Endothelial cell of umbilical vein (primary cell): ENCODE measurements at regions not wholly inside any gene's neighbourhood (a gene's known extent, or its start where the extent isn't known, plus 50 kb on each side); places are given as distances from the start of the nearest gene placed in this dataset.

ENCODE experiments used
- BruUV-seq: library from RNA; stranded (reverse); fragments of 400-500 nt; replicated peaks from 2 replicates; lab custom pipeline; 2021; lab: Mats Ljungman, UMichigan
- CTCF ChIA-PET: fragments of 300-600, 350-600 bp; sonication (Branson Sonifier 250); formaldehyde crosslinking; loops from one replicate; lab custom pipeline; 2021; ENCODE audit warnings: antibody characterized with exemption, inconsistent platforms; lab: Charles Lee
- POLR2A ChIA-PET: fragments of 300-600, 350-600 bp; sonication (Branson Sonifier 250); formaldehyde crosslinking; loops from one replicate; lab custom pipeline; 2021; ENCODE audit warnings: antibody characterized with exemption, inconsistent platforms; lab: Charles Lee
- DNase-seq: peaks from one replicate; pipeline ENCODE4 v3.0.0-alpha.2; 2011; ENCODE audit warnings: low read depth, low spot score
- FAIRE-seq: peaks from 2 replicates; lab custom pipeline; 2011; peaks lifted over from hg19 to GRCh38; lab: Jason Lieb, UNC
- H2AFZ ChIP-seq: 2 replicates; pipeline ENCODE4 v1.6.0; 2012; ENCODE audit warnings: low read depth, low read length, control low read depth, inconsistent platforms
- H3K27ac ChIP-seq: 2 replicates; pipeline ENCODE4 v1.5.1; 2011; ENCODE audit warnings: low read depth, mild to moderate bottlenecking, control low read depth, low read length, moderate library complexity; ENCODE audit not compliant: insufficient read depth
- H3K27me3 ChIP-seq, 2 experiments: 2 replicates each; pipeline versions ENCODE4 v1.6.0 to v1.6.1; 2011; ENCODE audit warnings: low read length in 2 of 2, mixed read lengths in 1 of 2; ENCODE audit not compliant: control insufficient read depth in 2 of 2, insufficient read depth in 2 of 2
- H3K36me3 ChIP-seq, 2 experiments: 2 replicates in 1 of 2; 3 replicates in 1 of 2; pipeline ENCODE4 v1.5.1; 2011; ENCODE audit warnings: low read length in 2 of 2, mild to moderate bottlenecking in 1 of 2, moderate library complexity in 1 of 2; ENCODE audit not compliant: control insufficient read depth in 2 of 2, insufficient read depth in 2 of 2; ENCODE audit errors: extremely low read depth in 1 of 2
- H3K4me1 ChIP-seq: 3 replicates; pipeline ENCODE4 v1.5.1; 2011; ENCODE audit warnings: mild to moderate bottlenecking, low read length; ENCODE audit not compliant: control insufficient read depth, insufficient read depth; ENCODE audit errors: extremely low read depth
- H3K4me2 ChIP-seq: 2 replicates; pipeline ENCODE4 v1.6.1; 2011; ENCODE audit warnings: low read length, control low read depth, mixed read lengths; ENCODE audit not compliant: insufficient read depth
- H3K4me3 ChIP-seq, 3 experiments: fragments of 200-600 bp in 1 of 3; sonication (generic), shearing (Covaris generic) in 1 of 3; replicated peaks in 1 of 3; 2 replicates each; pipeline ENCODE4 v1.5.1; 2011 to 2016; ENCODE audit warnings: control low read depth in 3 of 3, low read length in 3 of 3, mild to moderate bottlenecking in 2 of 3, inconsistent platforms in 1 of 3, low read depth in 1 of 3, moderate library complexity in 1 of 3; ENCODE audit not compliant: insufficient read depth in 1 of 3
- H3K79me2 ChIP-seq: 2 replicates; pipeline ENCODE4 v1.6.0; 2012; ENCODE audit warnings: low read length, inconsistent platforms; ENCODE audit not compliant: control insufficient read depth, insufficient read depth
- H3K9ac ChIP-seq: replicated peaks from 2 replicates; pipeline ENCODE3; 2011; ENCODE audit warnings: low read length, control low read depth; ENCODE audit not compliant: insufficient read depth; ENCODE audit errors: extremely low read depth
- H3K9me1 ChIP-seq: replicated peaks from 3 replicates; pipeline ENCODE4 v1.6.0; 2011; ENCODE audit warnings: mild to moderate bottlenecking, low read length; ENCODE audit not compliant: control insufficient read depth, insufficient read depth; ENCODE audit errors: extremely low read depth
- H3K9me3 ChIP-seq: replicated peaks from 2 replicates; pipeline ENCODE4 v1.5.1; 2012; ENCODE audit warnings: low read length, inconsistent platforms; ENCODE audit not compliant: control insufficient read depth, insufficient read depth
- H4K20me1 ChIP-seq: replicated peaks from 2 replicates; pipeline ENCODE3; 2011; ENCODE audit warnings: mild to moderate bottlenecking, low read length; ENCODE audit not compliant: control insufficient read depth, insufficient read depth; ENCODE audit errors: extremely low read depth
- EZH2 ChIP-seq: IDR thresholded peaks from 2 replicates; pipeline ENCODE4 v1.6.1; 2012; ENCODE audit warnings: borderline replicate concordance, low read depth, mild to moderate bottlenecking, moderate library complexity, low read length, inconsistent platforms; ENCODE audit not compliant: severe bottlenecking
- FOS ChIP-seq: IDR thresholded peaks from 2 replicates; pipeline ENCODE4 v1.6.1; 2011; ENCODE audit warnings: mild to moderate bottlenecking, low read length, moderate library complexity, borderline replicate concordance; ENCODE audit not compliant: insufficient read depth
- GATA2 ChIP-seq: IDR thresholded peaks from 2 replicates; pipeline ENCODE4 v1.7.0; 2011; ENCODE audit warnings: low read depth, mild to moderate bottlenecking, moderate library complexity, mixed read lengths, low read length; ENCODE audit not compliant: insufficient read length, insufficient read depth
- JUN ChIP-seq: IDR thresholded peaks from 2 replicates; pipeline ENCODE4 v1.6.1; 2011; ENCODE audit warnings: borderline replicate concordance, low read depth; ENCODE audit not compliant: insufficient read length, insufficient read depth
- MYC ChIP-seq: IDR thresholded peaks from one replicate; pipeline ENCODE4 v1.6.1; 2011; ENCODE audit warnings: mild to moderate bottlenecking, low read depth, low read length
- POLR2A ChIP-seq: IDR thresholded peaks from 2 replicates; pipeline ENCODE4 v1.6.1; 2012; ENCODE audit warnings: low read depth, mild to moderate bottlenecking, control low read depth, low read length
- POLR2AphosphoS5 ChIP-seq: IDR thresholded peaks from 2 replicates; pipeline ENCODE4 v1.6.1; 2012; ENCODE audit warnings: low read depth, mild to moderate bottlenecking, control low read depth, low read length, moderate library complexity; ENCODE audit not compliant: insufficient read depth
- dilution Hi-C: fragments of 300-500 bp; cut with MboI; formaldehyde crosslinking; loops from one replicate; pipeline ENCODE4 v1.15.0; 2019; ENCODE audit warnings: low sequenced_read_pairs; ENCODE audit not compliant: extremely low pct_ligation_motif_present
- intact Hi-C: fragments of 100-400 bp; cut with micrococcal nuclease; formaldehyde crosslinking; loops from one replicate; pipeline ENCODE4 v1.10.0; 2022
- TF ChIP-seq, protein P1 (sequence below): IDR thresholded peaks from 2 replicates; pipeline ENCODE4 v1.6.1; 2011; ENCODE audit not compliant: insufficient read depth, insufficient read length
- TF ChIP-seq, protein P2 (sequence below), 2 donors: IDR thresholded peaks; 1 replicate in 1 of 2; 2 replicates in 1 of 2; pipeline ENCODE4 v1.5.1; 2011; ENCODE audit warnings: low read length in 2 of 2, mild to moderate bottlenecking in 2 of 2, moderate library complexity in 2 of 2, control low read depth in 1 of 2, inconsistent platforms in 1 of 2, low read depth in 1 of 2; ENCODE audit not compliant: insufficient read depth in 1 of 2; ENCODE audit errors: extremely low read depth in 1 of 2

DNA sequence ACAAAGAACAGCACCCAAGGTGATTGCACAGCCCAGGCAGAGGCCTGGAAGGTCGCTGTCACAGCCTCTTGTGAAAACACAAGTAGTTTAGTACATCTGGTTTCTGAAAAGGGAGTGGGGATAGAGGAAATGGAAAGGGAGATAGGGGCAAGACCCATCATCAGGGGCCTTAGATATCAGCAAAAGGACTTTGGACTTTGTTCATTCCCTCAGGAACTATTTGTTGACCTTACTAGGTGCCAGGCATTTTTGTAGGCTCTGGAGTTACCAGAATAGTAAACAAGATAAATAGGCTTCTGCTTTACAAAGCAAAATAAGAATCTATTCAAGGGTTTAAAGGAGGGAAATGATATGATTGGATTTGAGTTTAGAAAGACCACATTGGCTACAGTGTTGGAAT is 199.4 kb upstream of the CDKN3 start:
- no TSS peak for BruUV-seq
- Histone ChIP-seq H3K9me3 (no peaks in the 10 kb centered on the region), H3K27ac (no peak overlapping the region), H3K36me3 (no peaks in the 10 kb centered on the region), H3K4me2 (no peak overlapping the region), H3K79me2 (no peaks in the 10 kb centered on the region), H3K4me3 (no peak overlapping the region), H3K9ac (no peak overlapping the region), H3K27me3 (no peaks in the 10 kb centered on the region), H4K20me1 (no peaks in the 10 kb centered on the region), H2AFZ (no peak overlapping the region), H3K4me1 (peaks cover 14% of the 10 kb centered on the region), H3K9me1 (no peaks in the 10 kb centered on the region)
- intact Hi-C loops (no loop called here), dilution Hi-C loops (no loop called here)
- ChIA-PET CTCF (no interaction called here), POLR2A (no interaction called here)
- TF ChIP-seq POLR2AphosphoS5 (no peak), EZH2 (no peak), MYC (no peak), JUN (no peak), GATA2 (no peak), FOS (no peak), POLR2A (no peak)
- TF ChIP-seq, protein P1, sequence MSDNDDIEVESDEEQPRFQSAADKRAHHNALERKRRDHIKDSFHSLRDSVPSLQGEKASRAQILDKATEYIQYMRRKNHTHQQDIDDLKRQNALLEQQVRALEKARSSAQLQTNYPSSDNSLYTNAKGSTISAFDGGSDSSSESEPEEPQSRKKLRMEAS, result no peak
- TF ChIP-seq, protein P2, sequence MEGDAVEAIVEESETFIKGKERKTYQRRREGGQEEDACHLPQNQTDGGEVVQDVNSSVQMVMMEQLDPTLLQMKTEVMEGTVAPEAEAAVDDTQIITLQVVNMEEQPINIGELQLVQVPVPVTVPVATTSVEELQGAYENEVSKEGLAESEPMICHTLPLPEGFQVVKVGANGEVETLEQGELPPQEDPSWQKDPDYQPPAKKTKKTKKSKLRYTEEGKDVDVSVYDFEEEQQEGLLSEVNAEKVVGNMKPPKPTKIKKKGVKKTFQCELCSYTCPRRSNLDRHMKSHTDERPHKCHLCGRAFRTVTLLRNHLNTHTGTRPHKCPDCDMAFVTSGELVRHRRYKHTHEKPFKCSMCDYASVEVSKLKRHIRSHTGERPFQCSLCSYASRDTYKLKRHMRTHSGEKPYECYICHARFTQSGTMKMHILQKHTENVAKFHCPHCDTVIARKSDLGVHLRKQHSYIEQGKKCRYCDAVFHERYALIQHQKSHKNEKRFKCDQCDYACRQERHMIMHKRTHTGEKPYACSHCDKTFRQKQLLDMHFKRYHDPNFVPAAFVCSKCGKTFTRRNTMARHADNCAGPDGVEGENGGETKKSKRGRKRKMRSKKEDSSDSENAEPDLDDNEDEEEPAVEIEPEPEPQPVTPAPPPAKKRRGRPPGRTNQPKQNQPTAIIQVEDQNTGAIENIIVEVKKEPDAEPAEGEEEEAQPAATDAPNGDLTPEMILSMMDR (IDR thresholded peaks at IDR 0.05; ENCODE audit: extremely low read depth in 1 of 2, insufficient read depth in 1 of 2, low read depth in 1 of 2, low read length in 2 of 2), result no peak
- no peak for DNase-seq
- FAIRE-seq, result no peak
